Ovary (tissue), 7 donors: ENCODE measurements at regions not wholly inside any gene's neighbourhood (a gene's known extent, or its start where the extent isn't known, plus 50 kb on each side); places are given as distances from the start of the nearest gene placed in this dataset.

Experiments used
- DNase-seq, 5 donors: peaks; one replicate each; pipeline ENCODE4 v3.0.0-alpha.2; 2019 to 2020
- H3K27ac ChIP-seq, 2 donors: fragments of 200-600 bp; one replicate each; pipeline versions ENCODE4 v1.5.1 to v1.8.0; 2019 to 2022
- H3K27me3 ChIP-seq: fragments of 200-600 bp; one replicate; pipeline ENCODE4 v1.8.0; 2022
- H3K36me3 ChIP-seq: fragments of 200-600 bp; sonication (generic); one replicate; pipeline ENCODE4 v1.5.1; 2019
- H3K4me1 ChIP-seq: one replicate; pipeline ENCODE4 v1.8.1; 2013; ENCODE audit warnings: mild to moderate bottlenecking, moderate library complexity; ENCODE audit not compliant: insufficient read depth
- H3K4me3 ChIP-seq: fragments of 200-600 bp; sonication (generic); one replicate; pipeline ENCODE4 v1.5.1; 2017
- H3K9me3 ChIP-seq, 2 donors: fragments of 200-600 bp in 1 of 2; sonication (generic) in 1 of 2; one replicate each; pipeline versions ENCODE4 v1.5.1 to v1.8.1; 2013 to 2019; ENCODE audit warnings: mild to moderate bottlenecking in 1 of 2, moderate library complexity in 1 of 2
- CTCF ChIP-seq, 3 donors: fragments of 450-650 bp in 2 of 3; fragments of 200-600 bp in 1 of 3; IDR thresholded peaks; one replicate each; pipeline versions ENCODE4 v1.5.1 to v1.8.0; 2016 to 2022; ENCODE audit warnings: antibody characterized with exemption in 3 of 3, mild to moderate bottlenecking in 1 of 3
- EP300 ChIP-seq: sonication (generic); formaldehyde crosslinking; IDR thresholded peaks from one replicate; pipeline ENCODE4 v1.6.1; 2017; ENCODE audit warnings: antibody characterized with exemption
- POLR2A ChIP-seq: fragments of 450-650 bp; IDR thresholded peaks from one replicate; pipeline ENCODE4 v1.6.1; 2017; ENCODE audit warnings: antibody characterized with exemption, mild to moderate bottlenecking, moderate library complexity
- WGBS, 3 donors: extraction: QIAGEN DNeasy Blood & Tissue Kit in 1 of 3; methylation state at CpG; one replicate each; pipeline versions ENCODE4 v1.1.5 to v1.1.7; 2013 to 2017; 5-methylcytosine and 5-hydroxymethylcytosine counted together
- intact Hi-C, 4 donors: fragments of 100-400 bp; cut with DNase I; formaldehyde crosslinking; loops; one replicate each; pipeline versions ENCODE4 v1.11.0 to v1.15.1; 2022 to 2023
- donor health status: DM: no; HTN: no; CAD: no; lungs with moderate emphysema.
- donor health status: DM: no; HTN: no; CAD: no.
- donor health status: Bipolar disorder and iron deficiency.
- donor health status: DM: no; HTN: no; CAD: no.
- donor health status: DM: yes; HTN: yes; CAD: no.

DNA sequence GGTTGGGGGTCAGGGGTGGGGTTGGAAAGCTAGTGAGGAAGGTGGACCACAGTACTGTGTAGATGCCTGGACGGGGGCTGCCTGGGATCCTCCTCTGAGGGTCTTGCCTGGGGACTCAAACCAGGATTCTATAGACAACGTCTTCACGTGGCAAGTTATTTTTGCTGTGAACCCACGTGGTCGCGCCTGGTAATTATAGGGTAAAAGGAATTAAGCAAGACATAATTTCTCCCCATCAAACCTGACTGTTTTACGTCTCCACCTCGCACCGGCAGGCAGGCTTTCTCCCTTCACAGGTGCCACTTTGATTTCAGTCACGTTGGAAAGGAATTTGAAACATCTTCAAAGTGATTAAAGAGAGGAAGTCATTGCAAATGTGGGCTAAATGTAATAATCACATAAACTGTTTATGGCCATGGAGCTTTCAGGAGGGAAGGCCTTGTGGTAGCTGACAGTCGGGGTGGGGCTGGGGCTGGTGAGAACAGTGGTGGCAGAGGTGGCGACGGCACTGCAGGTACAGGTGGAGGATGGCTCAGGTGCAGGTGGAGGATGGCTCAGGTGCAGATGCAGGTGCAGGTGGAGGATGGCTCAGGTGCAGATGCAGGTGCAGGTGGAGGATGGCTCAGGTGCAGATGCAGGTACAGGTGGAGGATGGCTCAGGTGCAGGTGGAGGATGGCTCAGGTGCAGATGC, 197.1 kb upstream of the NLRP1 start:
- no peaks in the 10 kb centered on the region for H3K4me1 ChIP-seq
- H3K4me3 ChIP-seq = no peak overlapping the region
- H3K27me3 ChIP-seq = no peaks in the 10 kb centered on the region
- 54 to 56% (median 56%) methylated on average over 13 of the region's 13 CpGs for WGBS, 3 donors
- intact Hi-C loops = no loop called here
- no peak for DNase-seq
- TF ChIP-seq EP300 (no peak), POLR2A (no peak), CTCF (IDR thresholded peaks at IDR 0.05) (no peak)
- no peak overlapping the region for H3K27ac ChIP-seq
- no peaks in the 10 kb centered on the region for H3K9me3 ChIP-seq
- H3K36me3 ChIP-seq = no peaks in the 10 kb centered on the region

DNA sequence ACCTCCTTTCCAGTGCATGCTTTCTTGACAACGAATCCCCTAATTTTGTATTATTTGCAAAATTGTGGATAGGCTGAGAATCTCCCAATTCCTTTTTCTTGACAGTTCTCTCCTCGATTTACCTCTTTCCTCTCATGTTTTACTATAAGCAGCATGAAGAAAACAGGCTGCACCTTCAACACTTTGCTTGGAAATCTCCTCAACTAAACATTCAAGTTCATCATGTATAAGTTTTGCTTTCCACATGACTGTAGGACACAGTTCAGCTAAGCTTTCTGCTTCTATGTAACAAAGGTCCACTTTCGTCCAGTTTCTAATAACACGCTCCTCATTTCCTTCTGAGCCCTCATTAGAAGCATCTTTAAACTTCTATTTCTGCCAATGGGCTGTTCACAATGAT, 199.0 kb upstream of the NLRP1 start:
- H3K27ac ChIP-seq = no peak overlapping the region
- H3K9me3 ChIP-seq = no peaks in the 10 kb centered on the region
- TF ChIP-seq POLR2A = no peak
- TF ChIP-seq EP300 = no peak
- TF ChIP-seq CTCF (IDR thresholded peaks at IDR 0.05) = no peak
- no peak for DNase-seq
- H3K4me3 ChIP-seq = no peak overlapping the region
- H3K4me1 ChIP-seq = no peaks in the 10 kb centered on the region
- H3K36me3 ChIP-seq = no peaks in the 10 kb centered on the region
- WGBS, 3 donors = 83 to 86% (median 84%) methylated on average over 4 of the region's 4 CpGs
- intact Hi-C loops = no loop called here
- no peaks in the 10 kb centered on the region for H3K27me3 ChIP-seq

- TF ChIP-seq EP300 (no peak), CTCF (IDR thresholded peaks at IDR 0.05) (no peak), POLR2A (no peak)
- H3K27ac ChIP-seq = no peak overlapping the region
- intact Hi-C loops = no loop called here
- DNase-seq = no peak
- no peak overlapping the region for H3K4me3 ChIP-seq
- H3K27me3 ChIP-seq = no peaks in the 10 kb centered on the region
- no peaks in the 10 kb centered on the region for H3K9me3 ChIP-seq
- 60 to 87% (median 62%) methylated on average over 3 of the region's 3 CpGs for WGBS, 3 donors
- no peaks in the 10 kb centered on the region for H3K36me3 ChIP-seq
- no peaks in the 10 kb centered on the region for H3K4me1 ChIP-seq
Observed at GRCh38 chr17:5783851-5784250, 199.5 kb upstream of the NLRP1 start.

DNA sequence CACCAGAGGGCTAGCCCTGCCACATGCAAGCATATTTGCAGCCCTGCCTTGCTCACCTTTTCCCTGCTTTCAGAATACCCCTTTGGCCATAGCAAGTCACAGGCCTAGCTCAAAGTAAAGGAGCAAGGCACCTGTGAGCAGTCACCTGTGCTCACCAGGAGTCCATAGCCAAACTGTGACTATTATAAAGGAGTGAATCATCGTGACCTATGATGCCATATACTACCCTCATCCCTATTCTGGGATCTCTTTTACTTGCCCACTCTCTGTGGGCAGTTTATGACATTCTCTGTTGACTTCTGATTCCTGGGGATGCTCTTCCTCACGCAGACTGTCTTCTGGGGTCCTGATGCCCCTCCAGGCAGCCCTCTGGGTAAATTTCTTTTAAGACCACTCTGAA, 200.5 kb upstream of the NLRP1 start:
- Histone ChIP-seq H3K27ac (no peak overlapping the region), H3K36me3 (no peaks in the 10 kb centered on the region), H3K9me3 (no peaks in the 10 kb centered on the region), H3K4me1 (no peaks in the 10 kb centered on the region), H3K4me3 (no peak overlapping the region), H3K27me3 (no peaks in the 10 kb centered on the region)
- intact Hi-C loops = no loop called here
- 76 to 87% (median 83%) methylated on average over 2 of the region's 2 CpGs for WGBS, 3 donors
- no peak for DNase-seq
- TF ChIP-seq CTCF (IDR thresholded peaks at IDR 0.05) (no peak), EP300 (no peak)
